ENCODE measurements at regions not wholly inside any gene's neighbourhood (a gene's known extent, or its start where the extent isn't known, plus 50 kb on each side); places are given as distances from the start of the nearest gene placed in this dataset.

DNA sequence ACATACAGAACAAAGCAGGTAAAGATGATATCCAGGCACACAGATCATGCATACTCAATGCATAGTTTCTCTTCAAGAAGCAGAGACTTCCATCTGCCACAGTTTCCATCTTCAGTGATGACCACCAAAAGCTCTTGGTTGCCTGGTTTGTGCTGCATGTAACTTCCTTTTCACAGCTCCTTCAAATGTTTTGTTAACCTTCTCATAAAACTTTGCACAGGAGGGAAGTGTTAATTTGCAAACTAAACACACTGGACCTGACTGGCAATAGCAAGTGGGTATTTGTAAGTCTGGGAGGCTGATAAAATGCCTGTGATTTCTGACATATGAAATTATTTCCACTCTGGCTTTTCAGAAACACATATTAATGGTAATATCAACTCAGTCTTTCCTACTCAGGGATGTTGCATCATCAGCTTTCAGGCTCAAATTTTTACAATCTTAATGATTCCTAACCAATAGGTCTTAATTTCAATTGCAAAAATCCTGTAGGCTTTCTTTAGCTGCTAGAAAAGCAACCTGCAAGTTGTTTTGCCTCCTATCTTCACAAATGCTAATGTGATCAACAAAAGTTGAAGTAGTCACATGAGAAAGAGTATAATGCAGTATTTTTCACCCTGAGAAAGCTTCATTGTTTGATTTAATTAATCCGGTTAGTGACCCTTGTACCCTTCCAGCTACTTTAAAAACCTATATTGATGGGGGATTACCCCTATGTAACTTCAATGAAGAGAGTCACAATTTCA is 575.6 kb downstream of the DIAPH3 start:
- Histone ChIP-seq H3K27me3 (ENCODE audit: control insufficient read depth, insufficient read depth, low read length) (peaks cover 3% of the 10 kb centered on the region), H3K27ac (ENCODE audit: insufficient read depth, low read length, poor library complexity, severe bottlenecking) (no peak overlapping the region), H3K4me3 (ENCODE audit: low read depth, low read length) (no peak overlapping the region), H3K36me3 (ENCODE audit: control insufficient read depth, insufficient read depth, low read length) (no peaks in the 10 kb centered on the region), H3K9me3 (ENCODE audit: control insufficient read depth in 2 of 2, low read length in 2 of 2) (no peaks in the 10 kb centered on the region), H3K4me1 (ENCODE audit: control insufficient read depth, insufficient read depth, low read length, poor library complexity, severe bottlenecking) (no peaks in the 10 kb centered on the region)
- no peak for DNase-seq
- ATAC-seq (ENCODE audit: low read depth in 2 of 2): no peak
- Mint-ChIP-seq H3K4me1 (no peaks in the 10 kb centered on the region), H3K9me3 (peaks cover 0 to 4% (median 0%) of the 10 kb centered on the region in 7 donors), H3K36me3 (no peaks in the 10 kb centered on the region), H3K27me3 (no peaks in the 10 kb centered on the region), H3K27ac (no peak overlapping the region), H3K4me3 (no peak overlapping the region)

DNA sequence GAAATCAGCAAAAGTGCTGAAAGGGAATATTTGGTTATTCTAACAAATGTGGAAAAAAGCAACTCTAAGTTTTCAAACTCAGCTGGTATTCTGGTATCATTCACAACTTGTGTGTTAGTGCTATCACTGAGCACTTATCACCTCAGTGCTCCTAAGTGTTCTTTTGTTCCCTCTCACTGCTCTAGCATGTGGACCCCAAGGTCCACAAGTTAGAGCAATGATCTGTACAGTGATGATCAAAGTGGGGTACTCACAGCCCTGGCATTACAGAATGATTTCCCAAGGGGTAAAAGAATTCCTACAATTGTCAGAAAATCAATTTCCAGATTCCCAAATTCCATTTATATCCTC is 575.0 kb downstream of the DIAPH3 start:
- DNase-seq (no peak), ATAC-seq (ENCODE audit: low read depth in 2 of 2) (no peak)
- H3K4me1 ChIP-seq (ENCODE audit: control insufficient read depth, insufficient read depth, low read length, poor library complexity, severe bottlenecking): no peaks in the 10 kb centered on the region
- no peak overlapping the region for H3K4me3 Mint-ChIP-seq
- no peak overlapping the region for H3K27ac Mint-ChIP-seq
- H3K4me1 Mint-ChIP-seq: no peaks in the 10 kb centered on the region
- H3K9me3 Mint-ChIP-seq: peaks cover 0 to 4% (median 1%) of the 10 kb centered on the region in 7 donors
- no peaks in the 10 kb centered on the region for H3K9me3 ChIP-seq (ENCODE audit: control insufficient read depth in 2 of 2, low read length in 2 of 2)
- H3K4me3 ChIP-seq (ENCODE audit: low read depth, low read length): no peak overlapping the region
- H3K27ac ChIP-seq (ENCODE audit: insufficient read depth, low read length, poor library complexity, severe bottlenecking): no peak overlapping the region
- peaks cover 3% of the 10 kb centered on the region for H3K27me3 ChIP-seq (ENCODE audit: control insufficient read depth, insufficient read depth, low read length)
- H3K36me3 ChIP-seq (ENCODE audit: control insufficient read depth, insufficient read depth, low read length): no peaks in the 10 kb centered on the region
- no peaks in the 10 kb centered on the region for H3K27me3 Mint-ChIP-seq
- no peaks in the 10 kb centered on the region for H3K36me3 Mint-ChIP-seq

DNA sequence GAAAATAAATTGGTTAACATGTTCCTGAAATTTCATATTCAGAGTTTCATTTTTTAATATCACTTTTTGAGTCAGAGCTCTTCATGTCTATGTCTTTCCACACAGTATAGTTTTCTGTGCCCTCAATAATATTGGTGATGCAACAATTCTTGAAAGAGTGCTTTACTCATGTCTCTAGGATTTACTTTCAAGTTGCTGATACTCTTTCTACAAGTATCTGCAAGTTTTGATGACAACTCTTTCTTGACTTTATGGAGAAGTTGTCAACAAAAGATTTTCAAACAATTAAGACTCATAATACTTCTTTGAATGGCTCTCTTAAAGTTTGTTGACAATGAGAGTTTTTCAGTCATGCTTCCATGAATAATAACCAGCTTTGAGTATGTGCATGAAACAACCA is 561.7 kb downstream of the DIAPH3 start:
- no peaks in the 10 kb centered on the region for H3K4me1 Mint-ChIP-seq
- Histone ChIP-seq H3K27me3 (ENCODE audit: control insufficient read depth, insufficient read depth, low read length) (no peaks in the 10 kb centered on the region), H3K4me3 (ENCODE audit: low read depth, low read length) (no peak overlapping the region), H3K4me1 (ENCODE audit: control insufficient read depth, insufficient read depth, low read length, poor library complexity, severe bottlenecking) (no peaks in the 10 kb centered on the region), H3K9me3 (ENCODE audit: control insufficient read depth in 2 of 2, low read length in 2 of 2) (peaks cover 2 to 4% of the 10 kb centered on the region in 2 experiments), H3K36me3 (ENCODE audit: control insufficient read depth, insufficient read depth, low read length) (no peaks in the 10 kb centered on the region), H3K27ac (ENCODE audit: insufficient read depth, low read length, poor library complexity, severe bottlenecking) (no peak overlapping the region)
- peaks cover 5% of the 10 kb centered on the region for H3K27me3 Mint-ChIP-seq
- ATAC-seq (ENCODE audit: low read depth in 2 of 2) (no peak), DNase-seq (no peak)
- H3K9me3 Mint-ChIP-seq: peaks cover 3 to 19% (median 7%) of the 10 kb centered on the region in 7 donors
- H3K4me3 Mint-ChIP-seq: no peak overlapping the region
- no peaks in the 10 kb centered on the region for H3K36me3 Mint-ChIP-seq
- no peak overlapping the region for H3K27ac Mint-ChIP-seq

DNA sequence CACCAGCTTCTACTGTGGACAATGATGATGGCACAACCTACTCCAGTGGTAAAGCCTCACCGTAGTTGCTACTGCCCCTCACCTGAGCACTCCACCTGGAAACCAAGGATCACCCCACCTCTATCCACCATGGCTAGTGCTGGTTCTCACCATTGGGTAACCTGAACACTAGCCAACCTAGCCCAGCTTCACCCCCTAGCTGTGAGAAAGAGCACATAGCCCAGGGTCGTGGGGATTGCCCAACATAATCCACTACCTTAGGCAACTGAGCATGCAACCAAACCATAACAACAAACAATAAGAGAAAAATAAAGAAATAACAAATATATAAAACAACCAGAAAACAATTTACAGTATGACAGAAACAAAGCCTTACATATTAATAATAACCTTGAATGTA is 560.1 kb downstream of the DIAPH3 start:
- H3K4me3 Mint-ChIP-seq: no peak overlapping the region
- peaks cover 5% of the 10 kb centered on the region for H3K27me3 Mint-ChIP-seq
- no peaks in the 10 kb centered on the region for H3K36me3 ChIP-seq (ENCODE audit: control insufficient read depth, insufficient read depth, low read length)
- peaks cover 3 to 18% (median 7%) of the 10 kb centered on the region in 7 donors for H3K9me3 Mint-ChIP-seq
- no peaks in the 10 kb centered on the region for H3K9me3 ChIP-seq (ENCODE audit: control insufficient read depth in 2 of 2, low read length in 2 of 2)
- no peak overlapping the region for H3K4me3 ChIP-seq (ENCODE audit: low read depth, low read length)
- DNase-seq: no peak
- H3K27ac ChIP-seq (ENCODE audit: insufficient read depth, low read length, poor library complexity, severe bottlenecking): no peak overlapping the region
- no peaks in the 10 kb centered on the region for H3K27me3 ChIP-seq (ENCODE audit: control insufficient read depth, insufficient read depth, low read length)
- no peak for ATAC-seq (ENCODE audit: low read depth in 2 of 2)
- no peak overlapping the region for H3K27ac Mint-ChIP-seq
- no peaks in the 10 kb centered on the region for H3K36me3 Mint-ChIP-seq
- no peaks in the 10 kb centered on the region for H3K4me1 Mint-ChIP-seq
- no peaks in the 10 kb centered on the region for H3K4me1 ChIP-seq (ENCODE audit: control insufficient read depth, insufficient read depth, low read length, poor library complexity, severe bottlenecking)

DNA sequence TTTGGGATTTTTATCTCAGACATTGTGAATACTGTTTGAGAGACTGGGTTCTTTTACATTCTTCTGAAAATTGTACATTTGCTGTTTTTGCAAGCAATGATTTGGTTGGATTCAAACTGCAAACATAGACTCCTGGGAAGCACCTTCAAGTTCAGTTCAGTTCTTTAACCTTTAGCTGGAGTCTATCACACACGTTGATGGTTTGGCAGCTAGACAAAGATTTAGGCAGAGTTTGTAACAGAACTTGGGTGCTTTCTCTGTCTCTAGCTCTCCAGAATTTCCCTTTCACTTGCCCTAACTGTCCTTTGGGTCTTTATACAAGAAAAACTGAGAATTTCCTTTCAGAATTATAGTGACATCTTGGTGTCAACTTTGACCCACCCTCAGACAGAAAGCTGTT is 556.6 kb downstream of the DIAPH3 start:
- Mint-ChIP-seq H3K27ac (no peak overlapping the region), H3K4me1 (no peaks in the 10 kb centered on the region), H3K9me3 (peaks cover 0 to 3% (median 0%) of the 10 kb centered on the region in 7 donors), H3K27me3 (peaks cover 3% of the 10 kb centered on the region), H3K36me3 (no peaks in the 10 kb centered on the region), H3K4me3 (no peak overlapping the region)
- H3K27ac ChIP-seq (ENCODE audit: insufficient read depth, low read length, poor library complexity, severe bottlenecking): no peak overlapping the region
- H3K27me3 ChIP-seq (ENCODE audit: control insufficient read depth, insufficient read depth, low read length): no peaks in the 10 kb centered on the region
- no peaks in the 10 kb centered on the region for H3K4me1 ChIP-seq (ENCODE audit: control insufficient read depth, insufficient read depth, low read length, poor library complexity, severe bottlenecking)
- no peaks in the 10 kb centered on the region for H3K36me3 ChIP-seq (ENCODE audit: control insufficient read depth, insufficient read depth, low read length)
- H3K4me3 ChIP-seq (ENCODE audit: low read depth, low read length): no peak overlapping the region
- H3K9me3 ChIP-seq (ENCODE audit: control insufficient read depth in 2 of 2, low read length in 2 of 2): no peaks in the 10 kb centered on the region
- no peak for ATAC-seq (ENCODE audit: low read depth in 2 of 2)
- DNase-seq: no peak

DNA sequence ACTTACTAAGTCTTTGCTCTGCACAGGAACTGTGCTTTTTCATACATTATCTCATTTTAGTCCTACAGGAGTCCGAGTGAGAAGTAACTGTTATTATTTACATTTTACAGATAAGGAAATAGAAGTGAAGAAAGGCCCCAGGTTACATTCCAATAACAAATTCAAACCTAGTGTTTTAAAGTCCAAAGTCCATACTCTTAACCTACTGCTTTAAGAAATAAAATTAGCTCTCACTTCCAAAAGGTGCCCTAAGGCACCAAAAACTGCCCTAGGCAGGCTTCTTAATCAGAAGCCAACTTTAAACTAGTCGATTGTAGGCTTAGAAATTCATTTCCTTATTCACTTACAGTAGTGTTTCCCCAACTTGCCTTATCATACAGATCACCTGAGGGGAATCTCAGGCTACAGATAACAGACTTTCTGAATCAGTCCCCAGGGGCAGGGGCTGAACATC is 555.9 kb downstream of the DIAPH3 start:
- Histone ChIP-seq H3K4me1 (ENCODE audit: control insufficient read depth, insufficient read depth, low read length, poor library complexity, severe bottlenecking) (no peaks in the 10 kb centered on the region), H3K4me3 (ENCODE audit: low read depth, low read length) (no peak overlapping the region), H3K27ac (ENCODE audit: insufficient read depth, low read length, poor library complexity, severe bottlenecking) (no peak overlapping the region), H3K36me3 (ENCODE audit: control insufficient read depth, insufficient read depth, low read length) (no peaks in the 10 kb centered on the region), H3K9me3 (ENCODE audit: control insufficient read depth in 2 of 2, low read length in 2 of 2) (no peaks in the 10 kb centered on the region), H3K27me3 (ENCODE audit: control insufficient read depth, insufficient read depth, low read length) (no peaks in the 10 kb centered on the region)
- Mint-ChIP-seq H3K27me3 (no peaks in the 10 kb centered on the region), H3K4me3 (no peak overlapping the region), H3K36me3 (no peaks in the 10 kb centered on the region), H3K9me3 (peaks cover 0 to under 1% (median 0%) of the 10 kb centered on the region in 7 donors), H3K4me1 (no peaks in the 10 kb centered on the region), H3K27ac (no peak overlapping the region)
- ATAC-seq (ENCODE audit: low read depth in 2 of 2) (no peak), DNase-seq (no peak)

DNA sequence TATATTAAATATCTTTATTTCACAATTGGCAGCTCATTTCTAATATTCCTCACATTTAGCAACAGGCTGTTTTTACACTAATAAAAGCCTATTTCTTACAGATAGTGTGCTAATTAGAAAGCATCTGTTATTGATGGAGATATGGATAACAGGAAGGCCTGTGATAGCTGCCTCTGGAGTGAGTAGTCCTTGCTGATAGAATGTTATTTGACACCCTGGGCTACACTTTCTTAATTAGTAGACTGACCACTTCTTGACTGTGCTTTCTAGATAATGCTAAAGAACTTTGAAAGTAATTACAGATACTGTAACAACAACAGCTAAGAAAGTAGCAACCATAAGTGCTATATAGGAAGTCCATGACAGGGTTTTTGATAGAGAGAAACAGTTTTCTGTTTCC is 554.3 kb downstream of the DIAPH3 start:
- Mint-ChIP-seq H3K27ac (no peak overlapping the region), H3K4me3 (no peak overlapping the region), H3K9me3 (no peaks in the 10 kb centered on the region), H3K4me1 (no peaks in the 10 kb centered on the region), H3K36me3 (no peaks in the 10 kb centered on the region), H3K27me3 (no peaks in the 10 kb centered on the region)
- H3K36me3 ChIP-seq (ENCODE audit: control insufficient read depth, insufficient read depth, low read length): no peaks in the 10 kb centered on the region
- DNase-seq (no peak), ATAC-seq (ENCODE audit: low read depth in 2 of 2) (no peak)
- no peaks in the 10 kb centered on the region for H3K27me3 ChIP-seq (ENCODE audit: control insufficient read depth, insufficient read depth, low read length)
- H3K9me3 ChIP-seq (ENCODE audit: control insufficient read depth in 2 of 2, low read length in 2 of 2): no peaks in the 10 kb centered on the region
- no peaks in the 10 kb centered on the region for H3K4me1 ChIP-seq (ENCODE audit: control insufficient read depth, insufficient read depth, low read length, poor library complexity, severe bottlenecking)
- H3K27ac ChIP-seq (ENCODE audit: insufficient read depth, low read length, poor library complexity, severe bottlenecking): no peak overlapping the region
- H3K4me3 ChIP-seq (ENCODE audit: low read depth, low read length): no peak overlapping the region
